Mesothelial cell of epicardium (in vitro differentiated cells): ENCODE measurements at regions not wholly inside any gene's neighbourhood (a gene's known extent, or its start where the extent isn't known, plus 50 kb on each side); places are given as distances from the start of the nearest gene placed in this dataset.

Experiments
- DNase-seq, 2 experiments: peaks; one replicate each; pipeline ENCODE4 v3.0.0; 2021; ENCODE audit warnings: low spot score in 2 of 2; ENCODE audit not compliant: unreplicated experiment in 2 of 2
- H3K27ac Mint-ChIP-seq: 2 replicates; pipeline ENCODE4 v1.8.0; 2021; ENCODE audit warnings: mixed read lengths
- H3K27me3 Mint-ChIP-seq: 2 replicates; pipeline ENCODE4 v1.8.0; 2021; ENCODE audit warnings: low read depth, mixed read lengths
- H3K36me3 Mint-ChIP-seq: 2 replicates; pipeline ENCODE4 v1.8.0; 2021; ENCODE audit warnings: mixed read lengths
- H3K4me1 Mint-ChIP-seq: 2 replicates; pipeline ENCODE4 v1.8.0; 2021; ENCODE audit warnings: mixed read lengths
- H3K4me3 Mint-ChIP-seq: 2 replicates; pipeline ENCODE4 v1.8.0; 2021; ENCODE audit warnings: mild to moderate bottlenecking, moderate library complexity, mixed read lengths
- H3K9me3 Mint-ChIP-seq: 2 replicates; pipeline ENCODE4 v1.8.0; 2021; ENCODE audit warnings: mixed read lengths
- CTCF ChIP-seq: fragments of 200-600 bp; sonication (generic); IDR thresholded peaks from one replicate; pipeline ENCODE4 v1.5.0; 2021; ENCODE audit warnings: antibody characterized with exemption; ENCODE audit not compliant: unreplicated experiment

DNA sequence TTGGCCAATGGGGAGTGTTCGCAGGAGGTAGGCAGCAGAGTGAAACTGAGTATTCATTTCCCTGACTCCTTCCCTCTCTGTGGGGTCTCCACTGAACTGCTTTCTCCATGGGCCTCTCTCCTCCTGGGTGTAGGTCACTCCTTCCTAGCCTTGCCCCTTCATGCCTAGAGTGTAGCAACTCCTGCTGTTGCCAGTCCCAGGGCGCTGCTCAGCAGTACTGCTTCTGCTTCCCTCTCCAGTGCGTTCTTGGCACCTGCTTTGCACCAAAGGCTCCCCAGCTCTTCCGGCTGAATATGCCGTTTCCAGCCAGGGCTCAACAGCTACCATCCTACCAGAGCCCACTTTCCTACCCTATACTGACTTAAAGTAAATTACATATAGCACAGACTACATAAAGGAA is 92.2 kb downstream of the MAF start:
- DNase-seq = no peak
- Mint-ChIP-seq H3K27me3 (peaks cover 37% of the 10 kb centered on the region), H3K36me3 (no peaks in the 10 kb centered on the region), H3K9me3 (no peaks in the 10 kb centered on the region), H3K4me1 (peaks cover 1% of the 10 kb centered on the region), H3K4me3 (no peak overlapping the region), H3K27ac (no peak overlapping the region)
- no peak for TF ChIP-seq CTCF

- no peak for TF ChIP-seq CTCF
Measured at GRCh38 chr16:79505344-79505743, 95.2 kb downstream of the MAF start.

GRCh38 chr16:79503511-79503910 is 97.0 kb downstream of the MAF start:
- Mint-ChIP-seq H3K27me3 (peaks cover 50% of the 10 kb centered on the region), H3K27ac (no peak overlapping the region), H3K4me3 (no peak overlapping the region), H3K4me1 (no peaks in the 10 kb centered on the region), H3K9me3 (no peaks in the 10 kb centered on the region), H3K36me3 (no peaks in the 10 kb centered on the region)
- no peak for DNase-seq
- TF ChIP-seq CTCF = no peak

More at GRCh38 chr16:79505344-79505743, 95.2 kb downstream of the MAF start:
- Mint-ChIP-seq H3K36me3 (no peaks in the 10 kb centered on the region), H3K27me3 (peaks cover 38% of the 10 kb centered on the region), H3K9me3 (no peaks in the 10 kb centered on the region), H3K4me3 (no peak overlapping the region), H3K4me1 (no peaks in the 10 kb centered on the region), H3K27ac (no peak overlapping the region)
- DNase-seq = no peak

GRCh38 chr16:79501446-79501845 is 99.1 kb downstream of the MAF start:
- DNase-seq = no peak
- Mint-ChIP-seq H3K9me3 (no peaks in the 10 kb centered on the region), H3K27ac (no peak overlapping the region), H3K4me1 (no peaks in the 10 kb centered on the region), H3K4me3 (no peak overlapping the region), H3K36me3 (no peaks in the 10 kb centered on the region), H3K27me3 (peaks cover 51% of the 10 kb centered on the region)
- no peak for TF ChIP-seq CTCF

- Mint-ChIP-seq H3K27me3 (peaks cover 48% of the 10 kb centered on the region), H3K4me3 (no peak overlapping the region), H3K9me3 (peaks cover 2% of the 10 kb centered on the region), H3K36me3 (no peaks in the 10 kb centered on the region), H3K27ac (no peak overlapping the region), H3K4me1 (no peaks in the 10 kb centered on the region)
- no peak for TF ChIP-seq CTCF
- DNase-seq = no peak
Measured at GRCh38 chr16:79500866-79501265, 99.7 kb downstream of the MAF start.

GRCh38 chr16:79500286-79500685 is 100.3 kb downstream of the MAF start:
- no peak for TF ChIP-seq CTCF

More at GRCh38 chr16:79500286-79500685, 100.3 kb downstream of the MAF start:
- Mint-ChIP-seq H3K4me1 (no peaks in the 10 kb centered on the region), H3K4me3 (no peak overlapping the region), H3K27ac (no peak overlapping the region), H3K27me3 (peaks cover 43% of the 10 kb centered on the region), H3K36me3 (no peaks in the 10 kb centered on the region), H3K9me3 (peaks cover 6% of the 10 kb centered on the region)
- no peak for DNase-seq
